GM18520 (cell line): ENCODE measurements at regions not wholly inside any gene's neighbourhood (a gene's known extent, or its start where the extent isn't known, plus 50 kb on each side); places are given as distances from the start of the nearest gene placed in this dataset.
"Not testable (repeated sequence)": the region's sequence is repeated elsewhere in the genome, so short reads cannot be mapped to it uniquely, and the experiment has no call there.

Source experiments
- ATAC-seq: cut with Tn5 transposase; IDR thresholded peaks from one replicate; pipeline ENCODE4 v1.9.1; 2021; ENCODE audit not compliant: unreplicated experiment

DNA sequence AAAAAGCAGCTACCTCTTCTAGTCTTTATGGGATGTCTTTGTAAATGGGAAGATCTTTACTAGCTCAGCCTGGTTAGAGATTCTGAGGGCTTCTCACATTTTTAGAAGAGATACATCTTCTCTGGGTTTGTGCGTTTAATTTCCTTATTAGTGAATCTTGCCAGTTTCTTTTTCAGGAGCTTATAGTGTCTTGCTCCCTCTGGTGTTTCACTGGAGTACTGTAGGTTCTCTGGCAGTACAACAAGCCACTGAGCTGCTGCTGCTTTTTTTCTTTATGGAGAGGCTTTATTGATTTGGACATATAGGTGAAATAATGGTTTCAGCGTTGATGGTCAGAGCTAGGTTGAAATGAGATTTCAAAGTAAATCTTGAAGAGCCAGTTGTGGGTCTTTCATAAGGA, 82.9 kb downstream of the LAS1L start:
- peak; percentile 58 for ATAC-seq

DNA sequence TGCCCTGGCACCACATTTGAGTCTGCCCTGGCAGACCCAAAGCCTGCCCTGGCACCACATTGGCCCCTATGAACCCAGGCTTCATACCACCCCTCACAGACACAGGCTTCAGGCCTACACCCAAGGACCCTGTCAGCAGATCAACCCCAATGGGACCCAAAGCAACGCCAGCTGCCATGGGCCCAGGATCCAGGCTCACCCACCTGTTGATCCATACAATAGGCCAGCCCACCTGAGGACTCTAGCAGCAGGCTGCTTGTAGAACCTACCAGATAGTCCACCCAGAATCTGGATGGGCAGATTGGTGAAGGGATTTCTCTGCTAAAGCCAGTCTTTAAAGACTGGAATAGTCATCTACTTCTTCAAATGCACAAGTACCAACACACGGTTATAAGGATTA, 114.4 kb downstream of the LAS1L start:
- no peak for ATAC-seq

DNA sequence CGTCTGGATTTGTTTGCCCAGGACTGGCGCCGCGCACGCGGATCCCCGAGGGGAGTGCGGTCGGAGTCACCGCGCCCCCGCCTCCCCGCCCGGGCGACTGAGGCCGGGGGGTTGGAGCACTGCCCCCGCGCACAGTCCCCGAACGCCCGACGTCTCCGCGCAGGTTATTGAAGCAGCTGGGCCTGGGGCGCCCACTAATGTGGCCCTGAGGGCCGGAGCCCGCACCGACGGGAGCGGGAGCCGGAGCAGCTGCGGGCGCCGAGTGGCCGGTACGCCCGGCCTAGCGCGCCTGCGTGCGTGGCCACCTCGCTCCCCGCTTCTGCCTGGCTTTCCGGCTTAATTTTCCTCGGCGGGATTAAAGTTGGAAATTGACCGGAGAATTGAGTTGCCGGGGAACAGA, 126.9 kb downstream of the LAS1L start:
- ATAC-seq: not testable (repeated sequence)

DNA sequence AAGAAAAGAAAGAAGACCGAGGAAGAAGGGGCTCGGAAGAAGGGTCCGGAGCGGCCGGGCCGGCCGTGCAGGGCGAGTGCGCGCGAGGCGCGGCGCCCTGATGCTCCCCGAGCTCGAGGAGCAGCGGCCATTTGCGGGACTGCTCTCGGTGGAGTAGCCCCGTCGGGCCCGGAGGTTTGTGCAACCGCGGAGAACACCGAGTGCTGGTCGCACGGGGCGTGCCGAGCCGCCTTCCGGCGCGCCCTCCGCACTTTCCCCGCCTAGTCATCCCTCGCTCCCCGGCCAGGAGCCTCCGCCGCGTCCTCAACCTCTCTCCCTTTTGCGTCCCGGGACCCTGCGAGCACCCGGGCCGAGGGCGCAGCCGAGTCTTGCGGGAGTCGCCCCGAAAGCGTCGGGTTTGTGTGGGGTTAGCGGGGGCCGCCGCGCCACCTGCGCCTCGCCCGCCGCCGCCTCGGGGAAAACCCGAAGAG, 127.4 kb downstream of the LAS1L start:
- ATAC-seq: no peak

DNA sequence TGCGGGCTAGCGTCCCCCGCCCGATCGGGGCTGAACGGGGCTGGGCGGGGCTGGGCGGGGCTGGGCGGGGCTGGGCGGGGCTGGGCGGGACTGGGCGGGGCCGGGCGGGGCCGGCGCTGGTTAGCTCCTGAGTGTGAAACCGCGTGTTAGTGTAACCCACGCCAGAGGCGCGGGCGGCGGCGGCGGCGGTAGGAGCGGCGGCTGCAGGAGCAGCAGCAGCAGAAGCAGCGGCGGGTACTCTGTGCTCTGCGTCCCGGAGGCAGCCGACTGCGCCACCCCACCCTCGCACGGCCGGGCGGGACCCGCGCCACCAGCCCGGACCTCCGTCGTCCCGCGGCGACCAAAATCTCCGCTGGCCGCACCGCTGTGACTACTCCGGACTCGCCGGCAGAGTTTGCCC, 128.1 kb downstream of the LAS1L start:
- no peak for ATAC-seq

DNA sequence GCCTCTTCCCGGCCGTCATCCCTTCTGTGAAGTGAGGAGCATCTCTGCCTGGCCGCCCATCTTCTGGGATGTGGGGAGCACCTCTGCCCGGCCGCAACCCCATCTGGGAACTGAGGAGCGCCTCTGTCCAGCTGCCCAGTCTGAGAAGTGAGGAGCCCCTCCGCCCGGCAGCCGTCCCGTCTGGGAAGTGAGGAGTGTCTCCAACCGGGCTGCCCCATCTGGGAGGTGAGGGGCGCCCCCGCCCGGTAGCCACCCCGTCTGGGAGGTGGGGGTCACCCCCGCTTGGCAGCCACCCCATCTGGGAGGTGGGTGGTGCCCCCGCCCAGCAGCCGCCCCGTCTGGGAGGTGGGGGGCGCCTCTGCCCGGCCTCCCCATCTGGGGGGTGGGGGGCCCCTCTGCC, 142.3 kb downstream of the LAS1L start:
- ATAC-seq: no peak

DNA sequence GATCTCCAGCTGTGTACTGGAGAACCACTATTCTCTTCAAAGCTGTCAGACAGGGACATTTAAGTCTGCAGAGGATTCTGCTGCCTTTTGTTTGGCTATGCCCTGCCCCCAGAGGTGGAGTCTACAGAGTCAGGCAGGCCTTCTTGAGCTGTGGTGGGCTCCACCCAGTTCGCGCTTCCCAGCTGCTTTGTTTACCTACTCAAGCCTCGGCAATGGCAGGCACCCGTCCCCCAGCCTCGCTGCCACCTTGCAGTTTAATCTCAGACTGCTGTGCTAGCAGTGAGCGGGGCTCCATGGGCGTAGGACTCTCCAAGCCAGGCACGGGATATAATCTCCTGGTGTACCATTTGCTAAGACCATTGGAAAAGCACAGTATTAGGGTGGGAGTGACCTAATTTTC, 145.5 kb downstream of the LAS1L start:
- ATAC-seq: not testable (repeated sequence)
